Breast epithelium (tissue), 3 donors: ENCODE measurements at regions not wholly inside any gene's neighbourhood (a gene's known extent, or its start where the extent isn't known, plus 50 kb on each side); places are given as distances from the start of the nearest gene placed in this dataset.

Experiments used
- POLR2A ChIP-seq: fragments of 450-650 bp; IDR thresholded peaks from one replicate; pipeline ENCODE4 v1.6.1; 2016; ENCODE audit warnings: antibody characterized with exemption, mild to moderate bottlenecking, moderate library complexity
- POLR2AphosphoS5 ChIP-seq, 3 donors: sonication (generic); formaldehyde crosslinking; IDR thresholded peaks; one replicate each; pipeline ENCODE4 v1.6.1; 2017; ENCODE audit warnings: antibody characterized with exemption in 3 of 3
- TF ChIP-seq, protein P1 (sequence below), 3 donors: fragments of 450-650 bp; IDR thresholded peaks; one replicate each; pipeline ENCODE4 v1.5.1; 2016 to 2017; ENCODE audit warnings: antibody characterized with exemption in 3 of 3, mild to moderate bottlenecking in 3 of 3, moderate library complexity in 3 of 3

DNA sequence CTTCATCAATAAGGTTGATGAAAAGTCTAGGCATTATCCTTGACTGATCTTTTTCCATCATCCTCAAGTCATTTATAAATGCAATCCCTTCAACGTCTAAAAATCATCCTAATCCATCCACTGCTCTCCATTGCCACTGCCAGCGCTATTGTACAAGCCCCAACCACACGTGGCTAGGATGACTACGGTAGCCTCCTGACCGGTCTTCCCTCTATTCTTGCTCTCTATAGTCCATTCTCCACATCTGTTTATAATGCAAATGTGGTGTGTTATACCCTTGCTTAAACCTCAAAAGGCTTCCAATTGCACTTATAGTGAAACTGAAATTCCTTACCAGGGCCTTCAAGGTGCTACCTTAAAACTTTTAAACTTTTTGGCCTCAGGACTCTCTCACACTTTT, 410.6 kb upstream of the ADAMTS9 start:
- TF ChIP-seq, protein P1, sequence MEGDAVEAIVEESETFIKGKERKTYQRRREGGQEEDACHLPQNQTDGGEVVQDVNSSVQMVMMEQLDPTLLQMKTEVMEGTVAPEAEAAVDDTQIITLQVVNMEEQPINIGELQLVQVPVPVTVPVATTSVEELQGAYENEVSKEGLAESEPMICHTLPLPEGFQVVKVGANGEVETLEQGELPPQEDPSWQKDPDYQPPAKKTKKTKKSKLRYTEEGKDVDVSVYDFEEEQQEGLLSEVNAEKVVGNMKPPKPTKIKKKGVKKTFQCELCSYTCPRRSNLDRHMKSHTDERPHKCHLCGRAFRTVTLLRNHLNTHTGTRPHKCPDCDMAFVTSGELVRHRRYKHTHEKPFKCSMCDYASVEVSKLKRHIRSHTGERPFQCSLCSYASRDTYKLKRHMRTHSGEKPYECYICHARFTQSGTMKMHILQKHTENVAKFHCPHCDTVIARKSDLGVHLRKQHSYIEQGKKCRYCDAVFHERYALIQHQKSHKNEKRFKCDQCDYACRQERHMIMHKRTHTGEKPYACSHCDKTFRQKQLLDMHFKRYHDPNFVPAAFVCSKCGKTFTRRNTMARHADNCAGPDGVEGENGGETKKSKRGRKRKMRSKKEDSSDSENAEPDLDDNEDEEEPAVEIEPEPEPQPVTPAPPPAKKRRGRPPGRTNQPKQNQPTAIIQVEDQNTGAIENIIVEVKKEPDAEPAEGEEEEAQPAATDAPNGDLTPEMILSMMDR (IDR thresholded peaks at IDR 0.05): no peak
- TF ChIP-seq POLR2AphosphoS5 (IDR thresholded peaks at IDR 0.05) (no peak), POLR2A (no peak)
